HEK293 (cell line): ENCODE measurements at regions not wholly inside any gene's neighbourhood (a gene's known extent, or its start where the extent isn't known, plus 50 kb on each side); places are given as distances from the start of the nearest gene placed in this dataset.

Source experiments
- CTCF ChIA-PET: fragments of 350-600 bp; formaldehyde crosslinking; extraction: SDS; loops from one replicate; lab custom pipeline; 2021; ENCODE audit warnings: antibody characterized with exemption; lab: Yijun Ruan, JAX
- POLR2A ChIA-PET: fragments of 300-600 bp; formaldehyde crosslinking; extraction: SDS; loops from one replicate; lab custom pipeline; 2020; ENCODE audit warnings: antibody characterized with exemption, inconsistent platforms; lab: Yijun Ruan, JAX
- H3K27ac ChIP-seq: fragments of 200-500 bp; sonication (Bioruptor generic); 2 replicates; pipeline ENCODE4 v1.5.1; 2014; ENCODE audit warnings: low read depth, low read length, control low read depth, inconsistent platforms; ENCODE audit errors: extremely low read depth
- H3K36me3 ChIP-seq, 2 experiments: fragments of 200-500 bp in 1 of 2; sonication (Bioruptor generic) in 1 of 2; 1 replicate in 1 of 2; 2 replicates in 1 of 2; pipeline ENCODE4 v1.5.1; 2014 to 2017; ENCODE audit warnings: inconsistent platforms in 2 of 2, low read length in 2 of 2; ENCODE audit not compliant: control insufficient read depth in 2 of 2, insufficient read depth in 1 of 2
- H3K4me1 ChIP-seq: fragments of 200-500 bp; sonication (Bioruptor generic); 2 replicates; pipeline ENCODE4 v1.5.1; 2014; ENCODE audit warnings: mild to moderate bottlenecking, low read length, inconsistent platforms; ENCODE audit not compliant: control insufficient read depth, insufficient read depth
- H3K4me3 ChIP-seq: 2 replicates; pipeline ENCODE4 v1.5.1; 2011; ENCODE audit warnings: low read depth, mild to moderate bottlenecking, control low read depth, low read length, moderate library complexity
- H3K9me3 ChIP-seq: fragments of 200-500 bp; sonication (Bioruptor generic); 2 replicates; pipeline ENCODE4 v1.5.1; 2014; ENCODE audit warnings: low read depth, low read length, inconsistent platforms; ENCODE audit not compliant: control insufficient read depth, insufficient read depth
- HOXD13 ChIP-seq: sonication (generic); formaldehyde crosslinking; IDR thresholded peaks from 2 replicates; pipeline ENCODE4 v1.8.0; 2022; ENCODE audit warnings: missing genetic modification reagents, borderline replicate concordance
- PRDM1 ChIP-seq: fragments of 450-650 bp; formaldehyde crosslinking; IDR thresholded peaks from 2 replicates; pipeline ENCODE4; 2016; ENCODE audit warnings: missing biosample characterization, missing genetic modification characterization
- SALL2 ChIP-seq: fragments of 450-650 bp; formaldehyde crosslinking; IDR thresholded peaks from 2 replicates; pipeline ENCODE4 v1.5.0; 2017; ENCODE audit warnings: missing biosample characterization, mild to moderate bottlenecking, missing genetic modification characterization, borderline replicate concordance
- ZNF2 ChIP-seq: fragments of 450-650 bp; formaldehyde crosslinking; IDR thresholded peaks from 2 replicates; pipeline ENCODE4 v1.5.1; 2016; ENCODE audit warnings: missing biosample characterization, missing genetic modification characterization
- ZNF202 ChIP-seq: fragments of 450-650 bp; formaldehyde crosslinking; IDR thresholded peaks from 2 replicates; pipeline ENCODE4 v1.5.1; 2016; ENCODE audit warnings: missing biosample characterization, missing genetic modification characterization, borderline replicate concordance
- ZNF366 ChIP-seq: fragments of 450-650 bp; formaldehyde crosslinking; conservative IDR thresholded peaks from 2 replicates; pipeline ENCODE4 v1.5.1; 2016; ENCODE audit warnings: missing biosample characterization, missing genetic modification characterization
- ZNF426 ChIP-seq: fragments of 450-650 bp; formaldehyde crosslinking; IDR thresholded peaks from 2 replicates; pipeline ENCODE4 v1.5.1; 2017; ENCODE audit warnings: missing biosample characterization, missing genetic modification characterization, mild to moderate bottlenecking, inconsistent platforms, moderate library complexity
- ZNF626 ChIP-seq: fragments of 450-650 bp; sonication (Bioruptor Pico); formaldehyde crosslinking; IDR thresholded peaks from 2 replicates; pipeline ENCODE4 v1.5.1; 2018; ENCODE audit warnings: missing biosample characterization, missing genetic modification characterization, inconsistent platforms
- ZNF677 ChIP-seq: fragments of 450-650 bp; IDR thresholded peaks from 2 replicates; pipeline ENCODE4 v1.5.0; 2018; ENCODE audit warnings: missing biosample characterization, mild to moderate bottlenecking, missing genetic modification characterization, moderate library complexity
- ZNF747 ChIP-seq: fragments of 450-650 bp; formaldehyde crosslinking; IDR thresholded peaks from 2 replicates; pipeline ENCODE4 v1.5.1; 2016; ENCODE audit warnings: missing biosample characterization, missing genetic modification characterization
- ZNF76 ChIP-seq: fragments of 450-650 bp; formaldehyde crosslinking; IDR thresholded peaks from 2 replicates; pipeline ENCODE4; 2016; ENCODE audit warnings: low read depth, missing biosample characterization, missing genetic modification characterization, borderline replicate concordance
- ZNF776 ChIP-seq: fragments of 450-650 bp; formaldehyde crosslinking; IDR thresholded peaks from 2 replicates; pipeline ENCODE4 v1.5.0; 2017; ENCODE audit warnings: missing biosample characterization, missing genetic modification characterization, borderline replicate concordance
- ZNF785 ChIP-seq: fragments of 450-650 bp; formaldehyde crosslinking; IDR thresholded peaks from 2 replicates; pipeline ENCODE4 v1.5.1; 2016; ENCODE audit warnings: missing biosample characterization, missing genetic modification characterization
- ZNF792 ChIP-seq: fragments of 450-650 bp; formaldehyde crosslinking; IDR thresholded peaks from 2 replicates; pipeline ENCODE4 v1.5.1; 2016; ENCODE audit warnings: missing biosample characterization, missing genetic modification characterization
- TF ChIP-seq, protein P1 (sequence below): fragments of 450-650 bp; formaldehyde crosslinking; IDR thresholded peaks from 2 replicates; pipeline ENCODE4 v1.5.1; 2016; ENCODE audit warnings: missing biosample characterization, missing genetic modification characterization, low read depth
- TF ChIP-seq, protein P2 (sequence below): fragments of 450-650 bp; formaldehyde crosslinking; IDR thresholded peaks from 2 replicates; pipeline ENCODE4 v1.5.1; 2016; ENCODE audit warnings: missing biosample characterization, missing genetic modification characterization
- TF ChIP-seq, protein P3 (sequence below): fragments of 450-650 bp; formaldehyde crosslinking; IDR thresholded peaks from 2 replicates; pipeline ENCODE4 v1.5.1; 2016; ENCODE audit warnings: missing biosample characterization, missing genetic modification characterization
- TF ChIP-seq, protein P4 (sequence below): fragments of 450-650 bp; formaldehyde crosslinking; optimal IDR thresholded peaks from 2 replicates; pipeline ENCODE3; 2016; ENCODE audit warnings: missing biosample characterization, mild to moderate bottlenecking, missing genetic modification characterization

DNA sequence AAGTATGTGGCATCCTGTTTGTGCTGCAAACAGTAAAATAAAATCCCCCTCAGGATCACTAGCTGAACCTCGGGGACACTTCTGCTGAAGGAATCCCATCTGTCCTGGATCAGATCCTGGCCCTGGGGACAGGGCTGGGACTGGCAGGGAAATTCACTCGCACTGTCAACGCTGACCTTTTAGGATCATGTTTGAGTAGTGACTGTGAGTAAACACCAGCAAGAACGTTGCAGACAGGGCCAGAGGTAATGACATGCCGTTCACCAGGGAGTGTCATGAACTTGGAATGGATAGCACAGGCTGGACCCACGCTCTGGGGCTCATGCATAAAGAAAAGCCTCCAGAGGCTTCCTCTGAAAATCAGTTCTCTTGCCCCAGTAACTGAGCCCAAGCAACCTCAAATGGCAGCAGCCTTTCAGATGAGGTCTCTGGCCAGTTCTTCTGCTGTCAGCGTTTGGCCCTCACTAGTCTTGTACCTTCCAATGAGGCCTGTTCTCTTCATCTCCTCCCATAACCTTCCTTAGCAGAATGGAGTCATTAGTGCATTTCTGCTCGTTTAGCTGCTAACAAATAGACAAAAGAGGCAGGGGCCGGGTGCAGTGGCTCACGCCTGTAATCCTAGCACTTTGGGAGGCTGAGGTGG lies 51.0 kb upstream of the BARX2 start:
- no peaks in the 10 kb centered on the region for H3K9me3 ChIP-seq
- H3K4me1 ChIP-seq = no peaks in the 10 kb centered on the region
- H3K36me3 ChIP-seq = no peaks in the 10 kb centered on the region
- ChIA-PET POLR2A (no interaction called here), CTCF (interaction anchor here (0.7 kb wide), 1 partner anchor 116 kb away, joined by 4 read pairs; no protein-coding TSS in a partner anchor)
- no peak overlapping the region for H3K27ac ChIP-seq
- H3K4me3 ChIP-seq = no peak overlapping the region
- TF ChIP-seq, protein P1, sequence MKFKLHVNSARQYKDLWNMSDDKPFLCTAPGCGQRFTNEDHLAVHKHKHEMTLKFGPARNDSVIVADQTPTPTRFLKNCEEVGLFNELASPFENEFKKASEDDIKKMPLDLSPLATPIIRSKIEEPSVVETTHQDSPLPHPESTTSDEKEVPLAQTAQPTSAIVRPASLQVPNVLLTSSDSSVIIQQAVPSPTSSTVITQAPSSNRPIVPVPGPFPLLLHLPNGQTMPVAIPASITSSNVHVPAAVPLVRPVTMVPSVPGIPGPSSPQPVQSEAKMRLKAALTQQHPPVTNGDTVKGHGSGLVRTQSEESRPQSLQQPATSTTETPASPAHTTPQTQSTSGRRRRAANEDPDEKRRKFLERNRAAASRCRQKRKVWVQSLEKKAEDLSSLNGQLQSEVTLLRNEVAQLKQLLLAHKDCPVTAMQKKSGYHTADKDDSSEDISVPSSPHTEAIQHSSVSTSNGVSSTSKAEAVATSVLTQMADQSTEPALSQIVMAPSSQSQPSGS (tag by site-specific recombination) = no peak
- TF ChIP-seq ZNF792 = no peak
- TF ChIP-seq ZNF2 (tag by site-specific recombination) = no peak
- TF ChIP-seq ZNF677 (tag by site-specific recombination) = no peak
- TF ChIP-seq ZNF785 = no peak
- TF ChIP-seq PRDM1 (tag by site-specific recombination) = no peak
- TF ChIP-seq SALL2 = no peak
- no peak for TF ChIP-seq HOXD13 (CRISPR knock-in tag)
- TF ChIP-seq ZNF366 (tag by site-specific recombination) = no peak
- TF ChIP-seq ZNF776 (tag by site-specific recombination) = no peak
- TF ChIP-seq ZNF76 (tag by site-specific recombination) = no peak
- no peak for TF ChIP-seq ZNF747
- TF ChIP-seq, protein P2, sequence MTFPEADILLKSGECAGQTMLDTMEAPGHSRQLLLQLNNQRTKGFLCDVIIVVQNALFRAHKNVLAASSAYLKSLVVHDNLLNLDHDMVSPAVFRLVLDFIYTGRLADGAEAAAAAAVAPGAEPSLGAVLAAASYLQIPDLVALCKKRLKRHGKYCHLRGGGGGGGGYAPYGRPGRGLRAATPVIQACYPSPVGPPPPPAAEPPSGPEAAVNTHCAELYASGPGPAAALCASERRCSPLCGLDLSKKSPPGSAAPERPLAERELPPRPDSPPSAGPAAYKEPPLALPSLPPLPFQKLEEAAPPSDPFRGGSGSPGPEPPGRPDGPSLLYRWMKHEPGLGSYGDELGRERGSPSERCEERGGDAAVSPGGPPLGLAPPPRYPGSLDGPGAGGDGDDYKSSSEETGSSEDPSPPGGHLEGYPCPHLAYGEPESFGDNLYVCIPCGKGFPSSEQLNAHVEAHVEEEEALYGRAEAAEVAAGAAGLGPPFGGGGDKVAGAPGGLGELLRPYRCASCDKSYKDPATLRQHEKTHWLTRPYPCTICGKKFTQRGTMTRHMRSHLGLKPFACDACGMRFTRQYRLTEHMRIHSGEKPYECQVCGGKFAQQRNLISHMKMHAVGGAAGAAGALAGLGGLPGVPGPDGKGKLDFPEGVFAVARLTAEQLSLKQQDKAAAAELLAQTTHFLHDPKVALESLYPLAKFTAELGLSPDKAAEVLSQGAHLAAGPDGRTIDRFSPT (tag by site-specific recombination) = no peak
- TF ChIP-seq, protein P3, sequence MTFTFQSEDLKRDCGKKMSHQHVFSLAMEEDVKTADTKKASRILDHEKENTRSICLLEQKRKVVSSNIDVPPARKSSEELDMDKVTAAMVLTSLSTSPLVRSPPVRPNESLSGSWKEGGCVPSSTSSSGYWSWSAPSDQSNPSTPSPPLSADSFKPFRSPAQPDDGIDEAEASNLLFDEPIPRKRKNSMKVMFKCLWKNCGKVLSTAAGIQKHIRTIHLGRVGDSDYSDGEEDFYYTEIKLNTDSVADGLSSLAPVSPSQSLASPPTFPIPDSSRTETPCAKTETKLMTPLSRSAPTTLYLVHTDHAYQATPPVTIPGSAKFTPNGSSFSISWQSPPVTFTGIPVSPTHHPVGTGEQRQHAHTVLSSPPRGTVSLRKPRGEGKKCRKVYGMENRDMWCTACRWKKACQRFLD (tag by site-specific recombination) = no peak
- TF ChIP-seq ZNF626 (tag by site-specific recombination) = no peak
- TF ChIP-seq, protein P4, sequence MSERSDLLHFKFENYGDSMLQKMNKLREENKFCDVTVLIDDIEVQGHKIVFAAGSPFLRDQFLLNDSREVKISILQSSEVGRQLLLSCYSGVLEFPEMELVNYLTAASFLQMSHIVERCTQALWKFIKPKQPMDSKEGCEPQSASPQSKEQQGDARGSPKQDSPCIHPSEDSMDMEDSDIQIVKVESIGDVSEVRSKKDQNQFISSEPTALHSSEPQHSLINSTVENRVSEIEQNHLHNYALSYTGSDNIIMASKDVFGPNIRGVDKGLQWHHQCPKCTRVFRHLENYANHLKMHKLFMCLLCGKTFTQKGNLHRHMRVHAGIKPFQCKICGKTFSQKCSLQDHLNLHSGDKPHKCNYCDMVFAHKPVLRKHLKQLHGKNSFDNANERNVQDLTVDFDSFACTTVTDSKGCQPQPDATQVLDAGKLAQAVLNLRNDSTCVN (tag by site-specific recombination) = no peak
- no peak for TF ChIP-seq ZNF426

DNA sequence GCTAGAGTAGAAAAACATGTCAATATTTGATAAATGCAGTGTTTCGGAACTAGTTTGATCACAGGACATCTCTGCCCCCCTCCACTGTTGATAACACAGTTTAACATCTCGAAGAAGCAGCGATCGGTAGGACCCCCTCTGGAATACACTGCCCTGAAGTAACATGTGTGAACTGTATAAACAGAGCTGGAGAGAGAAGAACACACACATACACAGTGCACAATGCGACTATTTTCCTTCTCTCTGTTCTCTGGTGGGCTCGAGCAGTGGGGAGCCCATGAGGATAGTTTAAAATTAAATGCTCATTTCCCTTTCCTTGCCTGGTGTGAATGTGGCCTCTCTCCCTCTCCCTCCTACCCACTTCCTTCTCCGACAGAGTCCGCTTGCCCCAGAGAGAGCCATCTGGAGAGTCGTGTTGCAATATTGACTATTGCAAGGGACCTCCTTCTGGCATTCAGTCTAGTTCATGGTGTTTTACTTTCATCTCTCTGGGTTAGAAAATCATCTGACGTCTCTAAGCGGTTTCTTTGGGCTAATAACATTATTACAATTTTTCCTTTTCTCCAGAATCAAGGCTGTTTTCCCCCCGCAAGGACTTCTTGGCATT lies 51.6 kb upstream of the BARX2 start:
- no peak overlapping the region for H3K27ac ChIP-seq
- no peaks in the 10 kb centered on the region for H3K36me3 ChIP-seq
- H3K4me3 ChIP-seq = no peak overlapping the region
- POLR2A ChIA-PET = no interaction called here
- CTCF ChIA-PET = interaction anchor here (0.7 kb wide), 1 partner anchor 117 kb away, joined by 4 read pairs; no protein-coding TSS in a partner anchor
- H3K9me3 ChIP-seq = no peaks in the 10 kb centered on the region
- no peak for TF ChIP-seq ZNF202 (tag by site-specific recombination)
- no peaks in the 10 kb centered on the region for H3K4me1 ChIP-seq
